SK-N-MC (cell line): ENCODE measurements at regions not wholly inside any gene's neighbourhood (a gene's known extent, or its start where the extent isn't known, plus 50 kb on each side); places are given as distances from the start of the nearest gene placed in this dataset.

Experiments used
- EZH2 ChIP-seq: fragments of 200-600 bp; sonication (generic); IDR thresholded peaks from one replicate; pipeline ENCODE4 v1.6.1; 2017; ENCODE audit warnings: antibody characterized with exemption
- FOXP2 ChIP-seq: optimal IDR thresholded peaks from 2 replicates; pipeline ENCODE3; 2011; ENCODE audit warnings: mild to moderate bottlenecking, moderate library complexity; ENCODE audit not compliant: insufficient read depth; ENCODE audit errors: extremely low read length, control extremely low read depth
- POLR2AphosphoS5 ChIP-seq: IDR thresholded peaks from 2 replicates; pipeline ENCODE4 v1.6.1; 2012; ENCODE audit warnings: mild to moderate bottlenecking, low read depth, low read length, borderline replicate concordance

GRCh38 chr6:14344486-14344885 is 226.9 kb downstream of the CD83 start:
- TF ChIP-seq POLR2AphosphoS5 (no peak), EZH2 (no peak), FOXP2 (no peak)
